ENCODE measurements at regions not wholly inside any gene's neighbourhood (a gene's known extent, or its start where the extent isn't known, plus 50 kb on each side); places are given as distances from the start of the nearest gene placed in this dataset.

DNA sequence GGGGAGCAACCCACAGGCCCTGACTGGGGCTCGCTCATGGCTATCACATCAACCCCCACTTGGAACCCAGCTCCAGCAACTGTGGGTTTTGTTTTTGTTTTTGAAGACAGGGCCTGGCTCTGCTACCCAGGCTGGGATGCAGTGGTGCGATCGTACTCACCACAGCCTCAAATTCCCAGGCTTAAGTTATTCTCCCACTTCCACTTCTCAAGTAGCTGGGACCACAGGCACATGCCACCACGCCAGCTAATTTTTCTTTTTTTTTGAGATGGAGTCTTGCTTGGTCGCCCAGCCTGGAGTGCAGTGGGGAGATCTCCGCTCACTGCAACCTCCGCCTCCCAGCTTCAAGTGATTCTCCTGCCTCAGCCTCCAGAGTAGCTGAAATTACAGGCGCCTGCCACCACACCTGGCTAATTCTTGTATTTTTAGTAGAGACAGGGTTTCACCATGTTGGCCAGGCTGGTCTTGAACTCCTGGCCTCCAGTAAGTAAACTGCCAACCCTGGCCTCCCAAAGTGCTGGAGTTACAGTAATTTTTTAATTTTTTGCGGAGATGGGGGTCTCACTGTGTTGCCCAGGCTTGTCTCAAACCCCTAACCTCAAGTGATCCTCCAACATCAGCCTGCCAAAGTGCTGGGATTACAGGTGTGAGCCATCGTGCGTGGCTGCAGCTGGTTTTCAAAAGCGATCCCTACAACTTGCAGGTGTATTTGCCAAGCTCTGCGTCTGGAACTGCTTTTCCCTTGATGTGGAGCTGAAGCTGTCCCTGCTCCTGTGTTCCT lies 228.7 kb downstream of the SKIDA1 start:
- TF ChIP-seq, protein P1, sequence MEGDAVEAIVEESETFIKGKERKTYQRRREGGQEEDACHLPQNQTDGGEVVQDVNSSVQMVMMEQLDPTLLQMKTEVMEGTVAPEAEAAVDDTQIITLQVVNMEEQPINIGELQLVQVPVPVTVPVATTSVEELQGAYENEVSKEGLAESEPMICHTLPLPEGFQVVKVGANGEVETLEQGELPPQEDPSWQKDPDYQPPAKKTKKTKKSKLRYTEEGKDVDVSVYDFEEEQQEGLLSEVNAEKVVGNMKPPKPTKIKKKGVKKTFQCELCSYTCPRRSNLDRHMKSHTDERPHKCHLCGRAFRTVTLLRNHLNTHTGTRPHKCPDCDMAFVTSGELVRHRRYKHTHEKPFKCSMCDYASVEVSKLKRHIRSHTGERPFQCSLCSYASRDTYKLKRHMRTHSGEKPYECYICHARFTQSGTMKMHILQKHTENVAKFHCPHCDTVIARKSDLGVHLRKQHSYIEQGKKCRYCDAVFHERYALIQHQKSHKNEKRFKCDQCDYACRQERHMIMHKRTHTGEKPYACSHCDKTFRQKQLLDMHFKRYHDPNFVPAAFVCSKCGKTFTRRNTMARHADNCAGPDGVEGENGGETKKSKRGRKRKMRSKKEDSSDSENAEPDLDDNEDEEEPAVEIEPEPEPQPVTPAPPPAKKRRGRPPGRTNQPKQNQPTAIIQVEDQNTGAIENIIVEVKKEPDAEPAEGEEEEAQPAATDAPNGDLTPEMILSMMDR (IDR thresholded peaks at IDR 0.05; ENCODE audit: low read depth, low read length), result no peak
- no peak for TF ChIP-seq EZH2phosphoT487 (IDR thresholded peaks at IDR 0.05; ENCODE audit: low read depth)

Measured in OCI-LY3 (cell line).